ENCODE measurements at regions not wholly inside any gene's neighbourhood (a gene's known extent, or its start where the extent isn't known, plus 50 kb on each side); places are given as distances from the start of the nearest gene placed in this dataset.

DNA sequence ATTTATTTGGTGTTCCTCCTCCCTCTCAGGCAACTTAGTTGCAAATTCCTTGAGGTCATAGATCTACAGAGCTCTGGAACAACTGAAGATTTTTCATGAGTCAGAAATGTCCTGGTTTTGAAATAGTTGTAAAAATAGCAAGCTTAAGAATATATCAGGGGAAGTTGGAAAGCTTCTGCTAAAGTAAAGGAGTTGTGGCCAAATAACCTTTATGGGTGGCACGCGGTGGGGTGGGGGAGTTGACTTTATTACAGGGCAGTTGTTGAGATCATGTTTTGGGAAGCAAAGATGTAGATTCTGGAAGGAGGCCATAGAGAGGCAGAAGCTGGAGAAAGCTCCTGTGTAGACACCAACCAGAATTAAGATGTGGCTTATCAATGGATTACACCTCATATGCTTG, 326.0 kb upstream of the MTPN start:
- H3K9me3 Mint-ChIP-seq (ENCODE audit: unreplicated experiment), result peaks cover 14% of the 10 kb centered on the region
- ChIA-PET POLR2A (no interaction called here), CTCF (no interaction called here)
- no peak for DNase-seq
- Histone ChIP-seq H3K27me3 (replicated peaks; ENCODE audit: control insufficient read depth, insufficient read depth, low read length) (no peaks in the 10 kb centered on the region), H3K9me3 (peaks cover 5% of the 10 kb centered on the region), H3K4me3 (ENCODE audit: low read depth, low read length) (no peak overlapping the region), H3K4me1 (no peaks in the 10 kb centered on the region), H3K36me3 (ENCODE audit: control insufficient read depth, insufficient read depth, low read length) (no peaks in the 10 kb centered on the region)
- no TSS peak for BruUV-seq (replicated peaks)
- no peaks in the 10 kb centered on the region for H3K36me3 Mint-ChIP-seq (ENCODE audit: insufficient read depth, unreplicated experiment)
- no peak for TF ChIP-seq CTCF (IDR thresholded peaks at IDR 0.05; ENCODE audit: insufficient read depth in 1 of 2, low read depth in 1 of 2, low read length in 1 of 2, severe bottlenecking in 1 of 2, unreplicated experiment in 1 of 2)
- H3K4me3 Mint-ChIP-seq (ENCODE audit: unreplicated experiment), result no peak overlapping the region
- H3K4me1 Mint-ChIP-seq (ENCODE audit: low read depth, unreplicated experiment), result no peaks in the 10 kb centered on the region
- H3K27ac Mint-ChIP-seq (ENCODE audit: unreplicated experiment), result no peak overlapping the region
- H3K27me3 Mint-ChIP-seq (ENCODE audit: insufficient read depth, unreplicated experiment), result no peaks in the 10 kb centered on the region
- intact Hi-C loops (cut with micrococcal nuclease; ENCODE audit: unreplicated experiment), result no loop called here

DNA sequence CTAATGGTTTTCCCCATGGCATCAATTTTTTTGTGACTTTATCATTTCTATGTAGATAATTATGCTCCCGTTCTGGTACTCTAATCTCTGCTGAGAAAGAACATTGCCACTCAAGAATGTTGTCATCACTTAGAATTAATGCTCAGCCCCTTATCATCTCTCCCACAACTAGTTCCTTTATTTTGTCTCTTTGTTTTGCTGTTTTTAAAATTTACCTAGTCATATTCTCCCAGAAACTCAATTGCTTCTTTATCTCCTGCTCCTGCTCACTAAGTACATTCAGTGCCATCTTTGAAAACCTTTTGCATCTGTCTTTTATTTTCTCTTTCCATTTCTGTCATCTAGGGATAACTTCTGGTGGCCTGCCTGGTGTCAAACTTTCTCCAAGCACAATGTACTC, 324.9 kb upstream of the MTPN start:
- no peaks in the 10 kb centered on the region for H3K9me3 ChIP-seq
- Mint-ChIP-seq H3K27me3 (ENCODE audit: insufficient read depth, unreplicated experiment) (no peaks in the 10 kb centered on the region), H3K9me3 (ENCODE audit: unreplicated experiment) (peaks cover 14% of the 10 kb centered on the region), H3K4me3 (ENCODE audit: unreplicated experiment) (no peak overlapping the region), H3K27ac (ENCODE audit: unreplicated experiment) (no peak overlapping the region), H3K36me3 (ENCODE audit: insufficient read depth, unreplicated experiment) (no peaks in the 10 kb centered on the region), H3K4me1 (ENCODE audit: low read depth, unreplicated experiment) (no peaks in the 10 kb centered on the region)
- DNase-seq, result no peak
- H3K27me3 ChIP-seq (replicated peaks; ENCODE audit: control insufficient read depth, insufficient read depth, low read length), result no peaks in the 10 kb centered on the region
- no peaks in the 10 kb centered on the region for H3K36me3 ChIP-seq (ENCODE audit: control insufficient read depth, insufficient read depth, low read length)
- CTCF ChIA-PET, result no interaction called here
- intact Hi-C loops (cut with micrococcal nuclease; ENCODE audit: unreplicated experiment), result no loop called here
- no peak for TF ChIP-seq CTCF (IDR thresholded peaks at IDR 0.05; ENCODE audit: insufficient read depth in 1 of 2, low read depth in 1 of 2, low read length in 1 of 2, severe bottlenecking in 1 of 2, unreplicated experiment in 1 of 2)
- H3K4me3 ChIP-seq (ENCODE audit: low read depth, low read length), result no peak overlapping the region
- BruUV-seq (replicated peaks), result no TSS peak
- H3K4me1 ChIP-seq, result no peaks in the 10 kb centered on the region
- POLR2A ChIA-PET, result no interaction called here

DNA sequence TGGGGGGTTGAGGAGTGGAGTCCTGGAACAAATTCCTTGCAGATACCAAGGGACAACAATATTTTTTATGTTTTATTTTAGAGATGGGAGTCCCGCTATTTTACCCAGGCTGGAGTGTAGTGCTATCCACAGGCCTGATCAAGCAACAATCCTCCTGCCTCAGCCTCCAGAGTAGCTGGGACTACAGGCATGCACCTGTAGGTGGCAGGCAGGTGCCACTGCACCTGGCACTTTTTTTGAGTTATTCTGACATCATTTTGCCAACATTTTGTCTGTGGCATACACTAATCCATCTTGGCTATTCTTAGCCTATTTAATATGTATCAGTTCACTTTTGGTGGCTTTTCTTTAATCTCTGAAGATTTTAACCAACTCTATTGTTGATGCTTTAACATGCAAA, 317.8 kb upstream of the MTPN start:
- Mint-ChIP-seq H3K4me3 (ENCODE audit: unreplicated experiment) (no peak overlapping the region), H3K27me3 (ENCODE audit: insufficient read depth, unreplicated experiment) (peaks cover 3% of the 10 kb centered on the region), H3K36me3 (ENCODE audit: insufficient read depth, unreplicated experiment) (no peaks in the 10 kb centered on the region), H3K4me1 (ENCODE audit: low read depth, unreplicated experiment) (no peaks in the 10 kb centered on the region), H3K9me3 (ENCODE audit: unreplicated experiment) (no peaks in the 10 kb centered on the region), H3K27ac (ENCODE audit: unreplicated experiment) (no peak overlapping the region)
- CTCF ChIA-PET, result no interaction called here
- intact Hi-C loops (cut with micrococcal nuclease; ENCODE audit: unreplicated experiment), result no loop called here
- Histone ChIP-seq H3K4me1 (no peaks in the 10 kb centered on the region), H3K36me3 (ENCODE audit: control insufficient read depth, insufficient read depth, low read length) (no peaks in the 10 kb centered on the region), H3K27me3 (replicated peaks; ENCODE audit: control insufficient read depth, insufficient read depth, low read length) (no peaks in the 10 kb centered on the region), H3K4me3 (ENCODE audit: low read depth, low read length) (no peak overlapping the region), H3K9me3 (no peaks in the 10 kb centered on the region)
- BruUV-seq (replicated peaks), result no TSS peak
- DNase-seq, result no peak
- no peak for TF ChIP-seq CTCF (IDR thresholded peaks at IDR 0.05; ENCODE audit: insufficient read depth in 1 of 2, low read depth in 1 of 2, low read length in 1 of 2, severe bottlenecking in 1 of 2, unreplicated experiment in 1 of 2)
- POLR2A ChIA-PET, result no interaction called here
